ENCODE measurements at regions not wholly inside any gene's neighbourhood (a gene's known extent, or its start where the extent isn't known, plus 50 kb on each side); places are given as distances from the start of the nearest gene placed in this dataset.

DNA sequence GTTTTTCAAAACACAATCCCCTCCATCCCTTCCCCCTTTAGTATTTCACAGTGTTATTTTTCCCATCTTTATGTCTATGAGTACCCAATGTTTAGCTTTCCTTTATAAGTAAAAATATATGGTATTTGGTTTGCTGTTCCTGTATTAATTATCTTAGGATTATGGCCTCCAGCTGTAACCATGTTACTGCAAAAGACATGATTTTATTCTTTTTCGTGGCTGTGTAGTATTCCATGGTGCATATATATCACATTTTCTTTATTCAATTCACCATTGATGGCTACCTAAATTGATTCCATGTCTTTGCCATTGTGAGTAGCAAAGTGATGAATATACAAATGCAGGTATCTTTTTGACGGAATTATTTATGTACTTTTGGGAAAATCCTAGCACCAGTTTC lies 346.4 kb upstream of the CNTN5 start:
- no peak overlapping the region for H4K91ac ChIP-seq (ENCODE audit: insufficient read depth, low read depth, low read length)
- H3K4me1 ChIP-seq (ENCODE audit: control insufficient read depth, insufficient read depth, low read length) = no peaks in the 10 kb centered on the region
- H2BK20ac ChIP-seq (ENCODE audit: low read depth, low read length) = no peak overlapping the region
- H3K4me2 ChIP-seq (ENCODE audit: low read depth, low read length) = no peak overlapping the region
- intact Hi-C loops (cut with micrococcal nuclease) (no loop called here), dilution Hi-C loops (cut with HindIII; ENCODE audit: low sequenced_read_pairs, unreplicated experiment) (no loop called here), in situ Hi-C loops (cut with MboI; ENCODE audit: low sequenced_read_pairs) (no loop called here)
- H3K56ac ChIP-seq (ENCODE audit: extremely low read depth, insufficient read depth, low read length) = no peak overlapping the region
- no peak overlapping the region for H3K18ac ChIP-seq (ENCODE audit: low read depth, low read length)
- H3K9me3 ChIP-seq (ENCODE audit: control insufficient read depth, insufficient read depth, low read length) = peaks cover 2% of the 10 kb centered on the region
- no peaks in the 10 kb centered on the region for H3K79me1 ChIP-seq (ENCODE audit: low read depth in 1 of 2, low read length in 2 of 2)
- TF ChIP-seq CEBPB (IDR thresholded peaks at IDR 0.05; ENCODE audit: low read depth, low read length) = no peak
- TF ChIP-seq, protein P1, sequence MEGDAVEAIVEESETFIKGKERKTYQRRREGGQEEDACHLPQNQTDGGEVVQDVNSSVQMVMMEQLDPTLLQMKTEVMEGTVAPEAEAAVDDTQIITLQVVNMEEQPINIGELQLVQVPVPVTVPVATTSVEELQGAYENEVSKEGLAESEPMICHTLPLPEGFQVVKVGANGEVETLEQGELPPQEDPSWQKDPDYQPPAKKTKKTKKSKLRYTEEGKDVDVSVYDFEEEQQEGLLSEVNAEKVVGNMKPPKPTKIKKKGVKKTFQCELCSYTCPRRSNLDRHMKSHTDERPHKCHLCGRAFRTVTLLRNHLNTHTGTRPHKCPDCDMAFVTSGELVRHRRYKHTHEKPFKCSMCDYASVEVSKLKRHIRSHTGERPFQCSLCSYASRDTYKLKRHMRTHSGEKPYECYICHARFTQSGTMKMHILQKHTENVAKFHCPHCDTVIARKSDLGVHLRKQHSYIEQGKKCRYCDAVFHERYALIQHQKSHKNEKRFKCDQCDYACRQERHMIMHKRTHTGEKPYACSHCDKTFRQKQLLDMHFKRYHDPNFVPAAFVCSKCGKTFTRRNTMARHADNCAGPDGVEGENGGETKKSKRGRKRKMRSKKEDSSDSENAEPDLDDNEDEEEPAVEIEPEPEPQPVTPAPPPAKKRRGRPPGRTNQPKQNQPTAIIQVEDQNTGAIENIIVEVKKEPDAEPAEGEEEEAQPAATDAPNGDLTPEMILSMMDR (conservative IDR thresholded peaks at IDR 0.05; ENCODE audit: low read depth, low read length) = no peak
- TF ChIP-seq MAFK (IDR thresholded peaks at IDR 0.05; ENCODE audit: low read depth, low read length) = no peak
- TF ChIP-seq, protein P2, sequence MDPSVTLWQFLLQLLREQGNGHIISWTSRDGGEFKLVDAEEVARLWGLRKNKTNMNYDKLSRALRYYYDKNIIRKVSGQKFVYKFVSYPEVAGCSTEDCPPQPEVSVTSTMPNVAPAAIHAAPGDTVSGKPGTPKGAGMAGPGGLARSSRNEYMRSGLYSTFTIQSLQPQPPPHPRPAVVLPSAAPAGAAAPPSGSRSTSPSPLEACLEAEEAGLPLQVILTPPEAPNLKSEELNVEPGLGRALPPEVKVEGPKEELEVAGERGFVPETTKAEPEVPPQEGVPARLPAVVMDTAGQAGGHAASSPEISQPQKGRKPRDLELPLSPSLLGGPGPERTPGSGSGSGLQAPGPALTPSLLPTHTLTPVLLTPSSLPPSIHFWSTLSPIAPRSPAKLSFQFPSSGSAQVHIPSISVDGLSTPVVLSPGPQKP (IDR thresholded peaks at IDR 0.05; ENCODE audit: borderline replicate concordance, low read depth, low read length) = no peak
- no peak for TF ChIP-seq CHD1 (IDR thresholded peaks at IDR 0.05; ENCODE audit: low read depth, low read length)
- no peak for TF ChIP-seq MAZ (IDR thresholded peaks at IDR 0.05; ENCODE audit: borderline replicate concordance, low read depth, low read length)
- TF ChIP-seq NFE2L2 (IDR thresholded peaks at IDR 0.05; ENCODE audit: low read depth, low read length) = no peak
- no peak for TF ChIP-seq MXI1 (IDR thresholded peaks at IDR 0.05; ENCODE audit: borderline replicate concordance, low read depth, low read length)
- TF ChIP-seq POLR2A (IDR thresholded peaks at IDR 0.05; ENCODE audit: low read depth, low read length) = no peak
- TF ChIP-seq, protein P3, sequence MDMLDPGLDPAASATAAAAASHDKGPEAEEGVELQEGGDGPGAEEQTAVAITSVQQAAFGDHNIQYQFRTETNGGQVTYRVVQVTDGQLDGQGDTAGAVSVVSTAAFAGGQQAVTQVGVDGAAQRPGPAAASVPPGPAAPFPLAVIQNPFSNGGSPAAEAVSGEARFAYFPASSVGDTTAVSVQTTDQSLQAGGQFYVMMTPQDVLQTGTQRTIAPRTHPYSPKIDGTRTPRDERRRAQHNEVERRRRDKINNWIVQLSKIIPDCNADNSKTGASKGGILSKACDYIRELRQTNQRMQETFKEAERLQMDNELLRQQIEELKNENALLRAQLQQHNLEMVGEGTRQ (IDR thresholded peaks at IDR 0.05; ENCODE audit: low read depth, low read length) = no peak
- TF ChIP-seq RCOR1 (IDR thresholded peaks at IDR 0.05; ENCODE audit: insufficient replicate concordance, low read length) = no peak
- no peak for TF ChIP-seq RAD21 (IDR thresholded peaks at IDR 0.05; ENCODE audit: low read length)
- TF ChIP-seq BHLHE40 (IDR thresholded peaks at IDR 0.05; ENCODE audit: low read depth, low read length) = no peak
- TF ChIP-seq FOS (IDR thresholded peaks at IDR 0.05; ENCODE audit: low read depth, low read length) = no peak
- no peak for TF ChIP-seq RFX5 (IDR thresholded peaks at IDR 0.05; ENCODE audit: low read depth, low read length)
- TF ChIP-seq SMC3 (IDR thresholded peaks at IDR 0.05; ENCODE audit: low read depth, low read length) = no peak
- H2BK120ac ChIP-seq (ENCODE audit: low read depth, low read length) = no peak overlapping the region
- WGBS, 2 experiments (ENCODE audit: extremely low coverage in 2 of 2, insufficient read length in 1 of 2) = no CpG with 5 or more reads among the region's 2 CpGs
- DNase-seq = no peak
- H3K9me1 ChIP-seq (ENCODE audit: insufficient read depth, low read length) = no peaks in the 10 kb centered on the region
- ChIA-PET POLR2A (ENCODE audit: unreplicated experiment) (no interaction called here), CTCF (no interaction called here)
- no peak overlapping the region for H3K9ac ChIP-seq (ENCODE audit: low read depth, low read length)
- no peak overlapping the region for H2BK5ac ChIP-seq (ENCODE audit: low read depth, low read length, poor library complexity, severe bottlenecking)
- H3K14ac ChIP-seq (replicated peaks; ENCODE audit: low read depth, low read length) = no peak overlapping the region
- no peak overlapping the region for H3K27ac ChIP-seq (ENCODE audit: insufficient read depth, low read length)
- no peak overlapping the region for H2AFZ ChIP-seq (replicated peaks; ENCODE audit: low read length, poor library complexity)
- H3K23ac ChIP-seq (ENCODE audit: low read depth, low read length) = no peak overlapping the region
- H3K4ac ChIP-seq (ENCODE audit: low read depth, low read length) = no peak overlapping the region
- H3K36me3 ChIP-seq (ENCODE audit: control insufficient read depth, insufficient read depth, low read length) = no peaks in the 10 kb centered on the region
- BruUV-seq (replicated peaks) = no TSS peak
- H2AK9ac ChIP-seq (replicated peaks; ENCODE audit: low read depth, low read length, poor library complexity) = no peak overlapping the region
- H3K4me3 ChIP-seq (ENCODE audit: insufficient read depth, low read depth, low read length) = no peak overlapping the region
- no peak for ATAC-seq (ENCODE audit: low read depth)
- no peak overlapping the region for H2AK5ac ChIP-seq (ENCODE audit: low read depth, low read length)
- H4K8ac ChIP-seq (ENCODE audit: low read depth in 2 of 2, low read length in 2 of 2) = no peak overlapping the region
- no peaks in the 10 kb centered on the region for H3K27me3 ChIP-seq (ENCODE audit: control insufficient read depth, insufficient read depth, low read length)
- H4K20me1 ChIP-seq (ENCODE audit: insufficient read depth, low read length) = no peaks in the 10 kb centered on the region
- H2BK15ac ChIP-seq (ENCODE audit: low read depth, low read length) = no peak overlapping the region
- H4K5ac ChIP-seq (ENCODE audit: low read depth, low read length) = no peak overlapping the region

Measured in IMR-90 (cell line).